ENCODE measurements at regions not wholly inside any gene's neighbourhood (a gene's known extent, or its start where the extent isn't known, plus 50 kb on each side); places are given as distances from the start of the nearest gene placed in this dataset.

DNA sequence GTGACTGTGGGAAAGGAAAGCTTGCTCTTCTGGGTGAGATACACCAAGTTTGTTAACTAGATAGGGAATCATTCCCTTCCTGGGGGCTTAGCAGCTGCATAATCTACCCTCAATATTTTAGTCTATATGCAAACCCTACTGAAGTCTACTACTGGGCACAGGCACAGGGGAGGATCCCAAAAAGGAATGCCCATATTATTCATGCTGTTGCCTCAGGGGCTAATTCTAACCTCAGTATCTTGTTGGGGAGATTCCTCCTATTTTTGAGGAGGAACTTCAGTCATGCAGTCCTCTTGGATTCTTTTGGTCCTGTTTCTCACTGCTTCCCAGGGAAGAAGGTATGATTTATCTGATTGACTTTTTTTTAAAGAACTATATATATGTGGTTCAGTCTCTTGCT lies 58.9 kb upstream of the ANKS1B start:
- TF ChIP-seq POLR2A (IDR thresholded peaks at IDR 0.05; ENCODE audit: control extremely low read depth in 1 of 2, low read depth in 2 of 2, low read length in 2 of 2) (no peak), EZH2 (IDR thresholded peaks at IDR 0.05; ENCODE audit: low read depth, low read length, severe bottlenecking) (no peak), GTF2F1 (IDR thresholded peaks at IDR 0.05; ENCODE audit: borderline replicate concordance, low read depth, low read length) (no peak), GABPA (IDR thresholded peaks at IDR 0.05; ENCODE audit: borderline replicate concordance, insufficient read depth, low read length) (no peak), SP4 (IDR thresholded peaks at IDR 0.05; ENCODE audit: low read length) (no peak), CEBPB (IDR thresholded peaks at IDR 0.05; ENCODE audit: low read depth, low read length) (no peak), RFX5 (IDR thresholded peaks at IDR 0.05; ENCODE audit: borderline replicate concordance, low read depth, low read length) (no peak), EP300 (IDR thresholded peaks at IDR 0.05; ENCODE audit: borderline replicate concordance in 1 of 2, low read depth in 2 of 2, low read length in 2 of 2) (no peak)
- TF ChIP-seq, protein P1, sequence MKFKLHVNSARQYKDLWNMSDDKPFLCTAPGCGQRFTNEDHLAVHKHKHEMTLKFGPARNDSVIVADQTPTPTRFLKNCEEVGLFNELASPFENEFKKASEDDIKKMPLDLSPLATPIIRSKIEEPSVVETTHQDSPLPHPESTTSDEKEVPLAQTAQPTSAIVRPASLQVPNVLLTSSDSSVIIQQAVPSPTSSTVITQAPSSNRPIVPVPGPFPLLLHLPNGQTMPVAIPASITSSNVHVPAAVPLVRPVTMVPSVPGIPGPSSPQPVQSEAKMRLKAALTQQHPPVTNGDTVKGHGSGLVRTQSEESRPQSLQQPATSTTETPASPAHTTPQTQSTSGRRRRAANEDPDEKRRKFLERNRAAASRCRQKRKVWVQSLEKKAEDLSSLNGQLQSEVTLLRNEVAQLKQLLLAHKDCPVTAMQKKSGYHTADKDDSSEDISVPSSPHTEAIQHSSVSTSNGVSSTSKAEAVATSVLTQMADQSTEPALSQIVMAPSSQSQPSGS (IDR thresholded peaks at IDR 0.05; ENCODE audit: low read length), result no peak
- TF ChIP-seq, protein P2, sequence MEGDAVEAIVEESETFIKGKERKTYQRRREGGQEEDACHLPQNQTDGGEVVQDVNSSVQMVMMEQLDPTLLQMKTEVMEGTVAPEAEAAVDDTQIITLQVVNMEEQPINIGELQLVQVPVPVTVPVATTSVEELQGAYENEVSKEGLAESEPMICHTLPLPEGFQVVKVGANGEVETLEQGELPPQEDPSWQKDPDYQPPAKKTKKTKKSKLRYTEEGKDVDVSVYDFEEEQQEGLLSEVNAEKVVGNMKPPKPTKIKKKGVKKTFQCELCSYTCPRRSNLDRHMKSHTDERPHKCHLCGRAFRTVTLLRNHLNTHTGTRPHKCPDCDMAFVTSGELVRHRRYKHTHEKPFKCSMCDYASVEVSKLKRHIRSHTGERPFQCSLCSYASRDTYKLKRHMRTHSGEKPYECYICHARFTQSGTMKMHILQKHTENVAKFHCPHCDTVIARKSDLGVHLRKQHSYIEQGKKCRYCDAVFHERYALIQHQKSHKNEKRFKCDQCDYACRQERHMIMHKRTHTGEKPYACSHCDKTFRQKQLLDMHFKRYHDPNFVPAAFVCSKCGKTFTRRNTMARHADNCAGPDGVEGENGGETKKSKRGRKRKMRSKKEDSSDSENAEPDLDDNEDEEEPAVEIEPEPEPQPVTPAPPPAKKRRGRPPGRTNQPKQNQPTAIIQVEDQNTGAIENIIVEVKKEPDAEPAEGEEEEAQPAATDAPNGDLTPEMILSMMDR (IDR thresholded peaks at IDR 0.05; ENCODE audit: control extremely low read depth in 1 of 3, insufficient read depth in 1 of 3, low read depth in 1 of 3, low read length in 3 of 3), result no peak
